Body of pancreas (tissue), 4 donors: ENCODE measurements at regions not wholly inside any gene's neighbourhood (a gene's known extent, or its start where the extent isn't known, plus 50 kb on each side); places are given as distances from the start of the nearest gene placed in this dataset.
"Not testable (repeated sequence)": the region's sequence is repeated elsewhere in the genome, so short reads cannot be mapped to it uniquely, and the experiment has no call there.

Experiments
- ATAC-seq: fragments of 150-250 bp; one replicate; pipeline ENCODE4 v1.9.1; 2016
- DNase-seq, 4 donors: peaks; one replicate each; pipeline ENCODE4 v3.0.0-alpha.2; 2019
- H3K27ac ChIP-seq, 4 donors: fragments of 200-600 bp; sonication (generic); 1 replicate in 3 of 4; 2 replicates in 1 of 4; pipeline versions ENCODE4 v1.5.1 to v1.6.1; 2016 to 2019; ENCODE audit warnings: mild to moderate bottlenecking in 1 of 4, mixed read lengths in 1 of 4, moderate library complexity in 1 of 4
- H3K27me3 ChIP-seq, 2 donors: fragments of 200-600 bp; sonication (generic); one replicate each; pipeline ENCODE4 v1.6.0; 2016; ENCODE audit warnings: mild to moderate bottlenecking in 1 of 2
- H3K36me3 ChIP-seq, 2 donors: fragments of 200-600 bp; sonication (generic); replicated peaks in 1 of 2; 2 replicates each; pipeline ENCODE4 v1.5.1; 2016; ENCODE audit warnings: low read depth in 2 of 2; ENCODE audit not compliant: insufficient read depth in 1 of 2
- H3K4me1 ChIP-seq: fragments of 200-600 bp; sonication (generic); one replicate; pipeline ENCODE4 v1.6.0; 2016
- H3K4me3 ChIP-seq, 2 donors: fragments of 200-600 bp; sonication (generic); 1 replicate in 1 of 2; 2 replicates in 1 of 2; pipeline ENCODE4 v1.5.1; 2016 to 2019
- H3K9me3 ChIP-seq, 3 donors: fragments of 200-600 bp; sonication (generic); 1 replicate in 2 of 3; 2 replicates in 1 of 3; pipeline ENCODE4 v1.5.1; 2016
- CTCF ChIP-seq, 7 experiments: fragments of 450-650 bp in 4 of 7; fragments of 200-600 bp in 3 of 7; sonication (generic) in 3 of 7; IDR thresholded peaks; one replicate each; pipeline ENCODE4 v1.5.1; 2016 to 2019; ENCODE audit warnings: antibody characterized with exemption in 7 of 7
- POLR2A ChIP-seq, 3 donors: fragments of 450-650 bp; IDR thresholded peaks; one replicate each; pipeline ENCODE4 v1.6.1; 2016; ENCODE audit warnings: antibody characterized with exemption in 3 of 3, mild to moderate bottlenecking in 2 of 3
- WGBS, 2 donors: methylation state at CpG; one replicate each; pipeline ENCODE4 v1.1.5; 2017; 5-methylcytosine and 5-hydroxymethylcytosine counted together
- intact Hi-C: fragments of 100-400 bp; cut with DNase I; formaldehyde crosslinking; loops from one replicate; pipeline ENCODE4 v1.15.1; 2023

GRCh38 chr2:22967756-22968155 is 417.2 kb upstream of the KLHL29 start:
- no peaks in the 10 kb centered on the region for H3K27me3 ChIP-seq
- intact Hi-C loops: no loop called here
- no peak for TF ChIP-seq CTCF (IDR thresholded peaks at IDR 0.05)
- no peak for TF ChIP-seq POLR2A (IDR thresholded peaks at IDR 0.05)
- ATAC-seq (no peak), DNase-seq (no peak)
- H3K4me1 ChIP-seq: no peaks in the 10 kb centered on the region
- no peaks in the 10 kb centered on the region for H3K9me3 ChIP-seq
- WGBS, 2 donors: 66 to 71% methylated on average over 5 of the region's 5 CpGs
- H3K27ac ChIP-seq: no peak overlapping the region
- no peak overlapping the region for H3K4me3 ChIP-seq
- H3K36me3 ChIP-seq: no peaks in the 10 kb centered on the region

DNA sequence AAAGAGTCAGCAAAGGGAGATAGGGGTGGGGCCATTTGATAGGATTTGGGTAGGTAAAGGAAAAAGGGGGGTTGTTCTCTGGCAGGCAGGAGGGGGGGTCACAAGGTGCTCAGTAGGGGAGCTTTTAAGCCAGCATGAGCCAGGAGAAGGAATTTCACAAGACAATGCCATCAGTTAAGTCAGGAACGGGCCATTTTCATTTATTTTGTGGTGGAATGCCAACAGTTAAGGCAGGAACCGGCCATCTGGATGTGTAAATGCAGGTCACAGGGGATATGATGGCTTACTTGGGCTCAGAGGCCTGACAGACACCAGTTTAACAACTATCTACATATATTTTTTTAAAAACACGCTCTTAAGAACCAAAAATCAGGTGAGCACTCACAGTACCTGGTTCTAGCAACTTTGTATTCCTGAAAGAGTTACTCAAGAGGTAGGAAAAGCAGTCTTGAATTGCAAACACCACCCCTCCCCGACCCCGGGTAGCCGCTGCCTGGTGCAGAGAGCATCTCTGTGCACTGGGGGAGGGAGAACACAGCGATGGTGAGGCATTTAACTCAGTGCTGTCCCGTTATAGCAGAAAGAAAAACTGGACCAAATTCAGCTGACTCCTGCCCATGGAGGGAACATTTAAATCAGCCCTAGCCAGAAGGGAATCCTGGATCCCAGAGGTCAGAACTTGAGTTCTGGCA is 414.5 kb upstream of the KLHL29 start:
- intact Hi-C loops: no loop called here
- H3K9me3 ChIP-seq: no peaks in the 10 kb centered on the region
- H3K27me3 ChIP-seq: no peaks in the 10 kb centered on the region
- 22 to 38% methylated on average over 8 of the region's 8 CpGs for WGBS, 2 donors
- no peaks in the 10 kb centered on the region for H3K36me3 ChIP-seq
- ATAC-seq (no peak), DNase-seq (no peak)
- no peaks in the 10 kb centered on the region for H3K4me1 ChIP-seq
- TF ChIP-seq CTCF (IDR thresholded peaks at IDR 0.05) (no peak), POLR2A (IDR thresholded peaks at IDR 0.05) (no peak)
- no peak overlapping the region for H3K4me3 ChIP-seq
- no peak overlapping the region for H3K27ac ChIP-seq

- ATAC-seq (no peak), DNase-seq (no peak)
- Histone ChIP-seq H3K9me3 (no peaks in the 10 kb centered on the region), H3K4me3 (no peak overlapping the region), H3K27me3 (no peaks in the 10 kb centered on the region), H3K27ac (no peak overlapping the region), H3K4me1 (no peaks in the 10 kb centered on the region), H3K36me3 (no peaks in the 10 kb centered on the region)
- WGBS, 2 donors: 39 to 61% methylated on average over 2 of the region's 2 CpGs
- TF ChIP-seq POLR2A (IDR thresholded peaks at IDR 0.05) (no peak), CTCF (IDR thresholded peaks at IDR 0.05) (no peak)
- intact Hi-C loops: no loop called here
These were observed 414.0 kb upstream of the KLHL29 start for GRCh38 chr2:22970991-22971390.

DNA sequence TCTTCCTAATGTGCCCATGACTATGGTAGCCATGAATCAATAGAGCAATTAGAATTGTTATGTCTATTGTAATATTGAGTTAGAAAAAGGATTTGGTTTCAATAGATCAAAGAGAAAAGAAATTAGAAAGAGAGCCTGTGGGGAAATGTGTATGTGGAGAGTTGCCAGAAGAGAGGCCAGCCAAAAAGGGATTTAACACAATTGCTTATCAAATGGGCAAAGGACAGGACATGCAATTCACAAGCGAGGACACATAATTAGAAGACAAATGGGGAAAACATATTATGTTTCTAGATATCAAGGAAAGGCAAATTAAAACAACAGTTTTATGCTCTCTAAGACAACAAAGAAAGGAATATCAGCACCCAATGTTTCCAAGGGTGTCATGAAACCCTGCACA is 403.2 kb upstream of the KLHL29 start:
- DNase-seq (no peak), ATAC-seq (no peak)
- H3K4me3 ChIP-seq: no peak overlapping the region
- H3K27me3 ChIP-seq: no peaks in the 10 kb centered on the region
- intact Hi-C loops: no loop called here
- no peak for TF ChIP-seq POLR2A (IDR thresholded peaks at IDR 0.05)
- no peak for TF ChIP-seq CTCF (IDR thresholded peaks at IDR 0.05)
- no peaks in the 10 kb centered on the region for H3K9me3 ChIP-seq
- no peak overlapping the region for H3K27ac ChIP-seq
- H3K36me3 ChIP-seq: no peaks in the 10 kb centered on the region
- WGBS, 2 donors: 41 to 57% methylated on average over 1 of the region's 1 CpG
- no peaks in the 10 kb centered on the region for H3K4me1 ChIP-seq

- H3K4me3 ChIP-seq, DNase-seq, H3K4me1 ChIP-seq, H3K36me3 ChIP-seq, H3K27ac ChIP-seq, H3K9me3 ChIP-seq, ATAC-seq, H3K27me3 ChIP-seq, intact Hi-C loops: not testable (repeated sequence)
- WGBS, 2 donors: 83 to 84% methylated on average over 12 to 22 of the region's 25 CpGs
These were observed 400.8 kb upstream of the KLHL29 start for GRCh38 chr2:22984152-22984551.
